Type B pancreatic cell (in vitro differentiated cells): ENCODE measurements at regions not wholly inside any gene's neighbourhood (a gene's known extent, or its start where the extent isn't known, plus 50 kb on each side); places are given as distances from the start of the nearest gene placed in this dataset.
"Not testable (repeated sequence)": the region's sequence is repeated elsewhere in the genome, so short reads cannot be mapped to it uniquely, and the experiment has no call there.

Experiments
- DNase-seq: peaks from one replicate; pipeline ENCODE4 v3.0.0; 2021; ENCODE audit warnings: mixed read lengths; ENCODE audit not compliant: unreplicated experiment; ENCODE audit errors: extremely low spot score
- H3K27ac Mint-ChIP-seq: 2 replicates; pipeline ENCODE4 v1.8.0; 2021; ENCODE audit warnings: mild to moderate bottlenecking, mixed read lengths
- H3K27me3 Mint-ChIP-seq: 2 replicates; pipeline ENCODE4 v1.8.0; 2021; ENCODE audit warnings: mixed read lengths
- H3K36me3 Mint-ChIP-seq: 2 replicates; pipeline ENCODE4 v1.8.0; 2021; ENCODE audit warnings: mixed read lengths
- H3K4me1 Mint-ChIP-seq: one replicate; pipeline ENCODE4 v1.8.0; 2021; ENCODE audit warnings: mixed read lengths; ENCODE audit not compliant: unreplicated experiment
- H3K4me3 Mint-ChIP-seq: 2 replicates; pipeline ENCODE4 v1.8.0; 2021; ENCODE audit warnings: mild to moderate bottlenecking, mixed read lengths
- H3K9me3 Mint-ChIP-seq: 2 replicates; pipeline ENCODE4 v1.8.0; 2021; ENCODE audit warnings: mixed read lengths
- TF ChIP-seq, protein P1 (sequence below): fragments of 200-600 bp; sonication (generic); conservative IDR thresholded peaks from 2 replicates; pipeline ENCODE4 v1.5.0; 2021; ENCODE audit warnings: antibody characterized with exemption, mild to moderate bottlenecking

DNA sequence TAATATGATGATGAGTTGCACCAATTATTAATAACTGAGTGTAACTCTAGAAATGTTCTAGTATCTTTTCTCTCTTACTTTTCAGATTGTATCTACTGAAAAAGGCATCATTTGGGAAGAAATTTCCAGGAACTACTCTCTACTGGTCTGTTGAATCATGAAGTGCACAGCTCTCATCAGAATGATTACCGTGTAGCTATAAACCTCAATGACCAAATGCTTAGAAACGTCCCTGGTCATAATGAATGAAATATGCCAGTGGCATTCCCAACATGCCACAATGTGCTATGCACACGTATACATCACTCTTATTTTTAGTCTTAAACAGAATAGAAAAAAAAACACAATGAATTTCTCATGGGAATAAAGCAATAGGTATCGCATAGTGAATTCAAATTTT is 534.3 kb upstream of the OLFM3 start:
- TF ChIP-seq, protein P1, sequence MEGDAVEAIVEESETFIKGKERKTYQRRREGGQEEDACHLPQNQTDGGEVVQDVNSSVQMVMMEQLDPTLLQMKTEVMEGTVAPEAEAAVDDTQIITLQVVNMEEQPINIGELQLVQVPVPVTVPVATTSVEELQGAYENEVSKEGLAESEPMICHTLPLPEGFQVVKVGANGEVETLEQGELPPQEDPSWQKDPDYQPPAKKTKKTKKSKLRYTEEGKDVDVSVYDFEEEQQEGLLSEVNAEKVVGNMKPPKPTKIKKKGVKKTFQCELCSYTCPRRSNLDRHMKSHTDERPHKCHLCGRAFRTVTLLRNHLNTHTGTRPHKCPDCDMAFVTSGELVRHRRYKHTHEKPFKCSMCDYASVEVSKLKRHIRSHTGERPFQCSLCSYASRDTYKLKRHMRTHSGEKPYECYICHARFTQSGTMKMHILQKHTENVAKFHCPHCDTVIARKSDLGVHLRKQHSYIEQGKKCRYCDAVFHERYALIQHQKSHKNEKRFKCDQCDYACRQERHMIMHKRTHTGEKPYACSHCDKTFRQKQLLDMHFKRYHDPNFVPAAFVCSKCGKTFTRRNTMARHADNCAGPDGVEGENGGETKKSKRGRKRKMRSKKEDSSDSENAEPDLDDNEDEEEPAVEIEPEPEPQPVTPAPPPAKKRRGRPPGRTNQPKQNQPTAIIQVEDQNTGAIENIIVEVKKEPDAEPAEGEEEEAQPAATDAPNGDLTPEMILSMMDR = no peak
- H3K27me3 Mint-ChIP-seq = no peaks in the 10 kb centered on the region
- H3K27ac Mint-ChIP-seq = no peak overlapping the region
- H3K9me3 Mint-ChIP-seq = no peaks in the 10 kb centered on the region
- no peaks in the 10 kb centered on the region for H3K36me3 Mint-ChIP-seq
- H3K4me3 Mint-ChIP-seq = no peak overlapping the region
- no peaks in the 10 kb centered on the region for H3K4me1 Mint-ChIP-seq
- DNase-seq = no peak

DNA sequence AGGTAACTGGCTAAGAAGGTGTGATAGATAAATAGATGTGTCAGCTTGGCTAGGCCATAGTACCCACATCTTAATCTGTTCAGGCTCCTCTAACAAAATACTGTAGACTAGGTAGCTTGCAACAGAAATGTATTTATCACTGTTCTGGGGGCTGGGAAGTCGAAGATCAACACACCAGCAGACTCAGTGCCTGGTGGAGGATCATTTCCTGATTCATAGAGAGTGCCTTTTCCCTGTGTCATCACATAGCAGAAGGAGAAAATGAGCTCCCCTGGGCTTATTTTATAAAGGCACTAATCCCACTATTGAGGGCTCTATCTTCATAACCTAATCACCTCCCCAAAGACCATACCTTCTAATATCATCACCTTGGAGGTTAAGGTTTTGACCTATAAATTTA is 532.7 kb upstream of the OLFM3 start:
- no peaks in the 10 kb centered on the region for H3K9me3 Mint-ChIP-seq
- no peaks in the 10 kb centered on the region for H3K27me3 Mint-ChIP-seq
- no peak for DNase-seq
- H3K27ac Mint-ChIP-seq = no peak overlapping the region
- H3K36me3 Mint-ChIP-seq = no peaks in the 10 kb centered on the region
- no peaks in the 10 kb centered on the region for H3K4me1 Mint-ChIP-seq
- no peak overlapping the region for H3K4me3 Mint-ChIP-seq
- TF ChIP-seq, protein P1 = no peak

DNA sequence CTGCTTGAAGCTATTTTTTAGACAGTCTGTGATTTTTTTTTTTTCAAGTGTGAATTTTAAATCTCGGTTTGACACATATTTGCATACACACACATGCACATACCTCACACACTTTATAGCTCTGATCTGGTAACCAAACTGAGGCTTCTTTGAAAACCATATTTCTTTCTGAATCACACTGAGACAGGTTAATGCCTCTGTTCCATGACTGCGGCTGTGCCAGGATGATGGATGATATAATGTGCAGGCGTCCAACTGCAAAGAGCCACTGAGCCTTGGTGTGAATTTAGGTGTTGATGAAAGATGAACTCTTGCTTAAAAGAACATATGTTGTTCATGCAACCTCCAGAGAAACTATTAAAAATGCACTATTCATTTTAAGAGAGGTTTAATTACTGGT is 504.0 kb upstream of the OLFM3 start:
- Mint-ChIP-seq H3K27ac (no peak overlapping the region), H3K36me3 (no peaks in the 10 kb centered on the region), H3K4me3 (no peak overlapping the region), H3K9me3 (no peaks in the 10 kb centered on the region), H3K27me3 (no peaks in the 10 kb centered on the region), H3K4me1 (no peaks in the 10 kb centered on the region)
- TF ChIP-seq, protein P1 = no peak
- DNase-seq = no peak

DNA sequence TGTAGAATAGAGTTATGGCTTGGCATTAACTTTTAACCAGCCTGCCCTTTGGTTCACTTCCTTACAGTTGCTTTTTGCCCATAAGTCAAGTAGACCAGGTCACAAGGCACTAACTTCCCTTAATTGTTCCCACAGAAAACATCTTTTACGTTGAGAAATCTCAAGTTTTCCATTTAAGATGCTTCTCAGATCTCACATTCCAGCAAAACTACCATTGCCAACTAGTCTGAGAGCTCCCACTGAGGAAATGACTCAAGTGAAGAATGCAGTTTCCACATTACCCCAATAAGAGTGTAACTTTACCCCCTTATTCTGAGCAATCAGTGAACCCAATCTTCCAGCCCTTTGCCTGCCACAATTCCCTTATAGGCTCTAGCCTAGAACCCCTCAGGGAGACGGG is 502.2 kb upstream of the OLFM3 start:
- Mint-ChIP-seq H3K9me3 (no peaks in the 10 kb centered on the region), H3K27me3 (no peaks in the 10 kb centered on the region), H3K36me3 (no peaks in the 10 kb centered on the region), H3K27ac (no peak overlapping the region), H3K4me3 (no peak overlapping the region), H3K4me1 (no peaks in the 10 kb centered on the region)
- TF ChIP-seq, protein P1 = no peak
- no peak for DNase-seq

DNA sequence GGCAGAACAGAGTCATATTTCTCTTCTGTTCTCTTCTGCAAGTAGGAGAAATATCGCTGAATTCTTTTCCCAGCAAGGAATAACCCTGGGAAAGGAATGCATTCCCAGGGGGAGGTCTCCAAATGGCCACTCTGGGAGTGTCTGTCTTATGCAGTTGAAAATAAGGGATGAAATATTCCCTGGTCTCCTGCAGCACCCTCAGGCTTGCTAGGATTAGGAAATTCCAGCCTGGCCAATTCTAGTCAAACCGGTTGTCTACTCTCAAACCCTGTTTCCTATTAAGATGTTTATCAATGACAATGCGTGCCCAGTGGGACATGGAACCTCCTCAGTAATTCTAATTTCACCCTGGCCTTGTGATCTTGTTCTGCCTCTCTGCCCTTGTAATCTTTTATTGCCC is 501.1 kb upstream of the OLFM3 start:
- DNase-seq, H3K27ac Mint-ChIP-seq, H3K9me3 Mint-ChIP-seq, H3K36me3 Mint-ChIP-seq, H3K27me3 Mint-ChIP-seq, H3K4me3 Mint-ChIP-seq, H3K4me1 Mint-ChIP-seq: not testable (repeated sequence)

DNA sequence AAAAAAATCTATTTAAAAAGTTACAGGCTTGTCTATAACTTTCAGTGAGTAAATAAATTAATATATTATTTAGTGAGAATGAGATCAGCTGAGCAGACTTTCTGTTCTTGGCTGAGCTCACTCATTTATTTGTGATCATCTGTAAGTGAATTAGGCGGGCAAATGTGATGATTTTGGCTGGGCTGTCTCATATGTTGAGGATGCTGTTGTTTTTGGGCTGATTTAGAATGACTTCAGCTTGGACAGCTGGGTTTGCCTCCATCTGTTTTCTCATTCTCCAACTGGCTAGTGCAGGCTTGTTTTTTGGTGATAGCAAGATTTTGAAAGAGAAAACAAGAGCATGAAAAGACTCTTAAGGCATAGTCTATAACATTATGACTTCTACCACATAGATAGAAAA is 475.8 kb upstream of the OLFM3 start:
- Mint-ChIP-seq H3K27me3 (no peaks in the 10 kb centered on the region), H3K36me3 (no peaks in the 10 kb centered on the region), H3K9me3 (no peaks in the 10 kb centered on the region), H3K27ac (no peak overlapping the region), H3K4me3 (no peak overlapping the region), H3K4me1 (no peaks in the 10 kb centered on the region)
- TF ChIP-seq, protein P1 = no peak
- no peak for DNase-seq
